K562 (cell line): ENCODE measurements at regions not wholly inside any gene's neighbourhood (a gene's known extent, or its start where the extent isn't known, plus 50 kb on each side); places are given as distances from the start of the nearest gene placed in this dataset.

Experiments
- ATAC-seq: fragments of 200-7000 bp; cut with Tn5 transposase; 3 replicates; pipeline ENCODE4 v1.9.1; 2020; ENCODE audit warnings: moderate library complexity
- BruUV-seq: library from RNA; stranded (reverse); fragments of 400-500 nt; replicated peaks from 2 replicates; lab custom pipeline; 2021; lab: Mats Ljungman, UMichigan
- CTCF ChIA-PET: fragments of 300-600 bp; formaldehyde crosslinking; extraction: SDS; loops from one replicate; lab custom pipeline; 2021; ENCODE audit warnings: low intra/inter-chr PET ratio; lab: Yijun Ruan, JAX
- POLR2A ChIA-PET: fragments of 300-600, 350-650 bp; sonication (Branson Sonifier 250); formaldehyde crosslinking; extraction: SDS; loops from one replicate; lab custom pipeline; 2021; ENCODE audit warnings: antibody characterized with exemption, inconsistent platforms; lab: Yijun Ruan, JAX
- DNase-seq, 4 experiments: peaks; one replicate each; pipeline versions ENCODE4 v3.0.0 to v3.0.0-alpha.2; 2011 to 2018; ENCODE audit warnings: low spot score in 3 of 4, mixed read lengths in 3 of 4; ENCODE audit errors: extremely low read depth in 1 of 4
- FAIRE-seq: peaks from 2 replicates; lab custom pipeline; 2011; peaks lifted over from hg19 to GRCh38; lab: Jason Lieb, UNC
- H2AFZ ChIP-seq: 2 replicates; pipeline ENCODE4 v1.6.0; 2011; ENCODE audit warnings: low read depth, low read length, control low read depth, inconsistent platforms
- H3K27ac ChIP-seq: fragments of 200-600 bp; 3 replicates; pipeline ENCODE4 v1.8.0; 2011; ENCODE audit warnings: low read depth, mild to moderate bottlenecking, control low read depth, inconsistent platforms, low read length, moderate library complexity, mixed read lengths; ENCODE audit errors: extremely low read depth
- H3K27me3 ChIP-seq, 2 experiments: fragments of 300-600 bp in 1 of 2; 2 replicates in 1 of 2; 3 replicates in 1 of 2; pipeline versions ENCODE4 v1.6.0 to v1.8.0; 2011; ENCODE audit warnings: inconsistent platforms in 2 of 2, low read length in 2 of 2, mild to moderate bottlenecking in 1 of 2, mixed read lengths in 1 of 2, moderate library complexity in 1 of 2; ENCODE audit not compliant: control insufficient read depth in 2 of 2, insufficient read depth in 2 of 2
- H3K36me3 ChIP-seq: fragments of 300-600 bp; 3 replicates; pipeline ENCODE4 v1.8.0; 2011; ENCODE audit warnings: mild to moderate bottlenecking, low read length, inconsistent platforms; ENCODE audit not compliant: control insufficient read depth, insufficient read depth
- H3K4me1 ChIP-seq, 2 experiments: fragments of 200-600 bp in 1 of 2; replicated peaks in 1 of 2; 2 replicates in 1 of 2; 3 replicates in 1 of 2; pipeline versions ENCODE4 v1.5.1 to v1.8.0; 2011; ENCODE audit warnings: inconsistent platforms in 2 of 2, low read length in 2 of 2, mild to moderate bottlenecking in 1 of 2, mixed read lengths in 1 of 2, moderate library complexity in 1 of 2; ENCODE audit not compliant: control insufficient read depth in 2 of 2, insufficient read depth in 2 of 2
- H3K4me2 ChIP-seq: 2 replicates; pipeline ENCODE4 v1.6.1; 2011; ENCODE audit warnings: low read length, control low read depth, inconsistent platforms, mixed read lengths; ENCODE audit not compliant: insufficient read depth
- H3K4me3 ChIP-seq: fragments of 200-600 bp; sonication (generic), shearing (Covaris generic); 2 replicates; pipeline ENCODE4 v1.5.1; 2016; ENCODE audit warnings: control low read depth, inconsistent platforms
- H3K79me2 ChIP-seq: fragments of 200-600 bp; 3 replicates; pipeline ENCODE4 v1.8.0; 2011; ENCODE audit warnings: low read length, inconsistent platforms; ENCODE audit not compliant: control insufficient read depth, insufficient read depth
- H3K9ac ChIP-seq, 2 experiments: 2 replicates each; pipeline versions ENCODE4 v1.6.0 to v1.6.1; 2011; ENCODE audit warnings: low read depth in 2 of 2, low read length in 2 of 2, control low read depth in 1 of 2, inconsistent platforms in 1 of 2, mild to moderate bottlenecking in 1 of 2, mixed read lengths in 1 of 2; ENCODE audit not compliant: insufficient read depth in 1 of 2
- H3K9me1 ChIP-seq: one replicate; pipeline ENCODE4 v1.6.0; 2011; ENCODE audit warnings: inconsistent platforms, mild to moderate bottlenecking, low read length, moderate library complexity; ENCODE audit not compliant: control insufficient read depth, insufficient read depth
- H3K9me3 ChIP-seq: replicated peaks from 2 replicates; pipeline ENCODE4 v1.5.1; 2011; ENCODE audit warnings: low read depth, low read length, inconsistent platforms; ENCODE audit not compliant: control insufficient read depth, insufficient read depth
- H4K20me1 ChIP-seq: replicated peaks from 2 replicates; pipeline ENCODE4 v1.6.1; 2011; ENCODE audit warnings: low read length, inconsistent platforms, mixed read lengths; ENCODE audit not compliant: control insufficient read depth, insufficient read depth
- ADNP ChIP-seq: fragments of 200-800 bp; sonication (Bioruptor generic); IDR thresholded peaks from 2 replicates; pipeline ENCODE4 v1.6.1; 2016; ENCODE audit warnings: missing genetic modification characterization, missing compliant biosample characterization
- ATF7 ChIP-seq: fragments of 450-650 bp; IDR thresholded peaks from 2 replicates; pipeline ENCODE4 v1.7.1; 2014; ENCODE audit warnings: mild to moderate bottlenecking, moderate library complexity
- BCOR ChIP-seq: fragments of 450-650 bp; IDR thresholded peaks from 2 replicates; pipeline ENCODE4 v1.6.1; 2016
- BHLHE40 ChIP-seq: IDR thresholded peaks from 2 replicates; pipeline ENCODE4 v1.6.1; 2011; ENCODE audit warnings: low read length, improper control_type of control experiment
- COPS2 ChIP-seq: fragments of 450-650 bp; conservative IDR thresholded peaks from 2 replicates; pipeline ENCODE4 v1.6.1; 2016; ENCODE audit warnings: mild to moderate bottlenecking, moderate library complexity
- DPF2 ChIP-seq: fragments of 450-650 bp; IDR thresholded peaks from 2 replicates; pipeline ENCODE4 v1.6.1; 2016
- ERF ChIP-seq: fragments of 450-650 bp; formaldehyde crosslinking; IDR thresholded peaks from 2 replicates; pipeline ENCODE4 v1.4.0; 2020; ENCODE audit warnings: mild to moderate bottlenecking, mixed read lengths
- GTF2A2 ChIP-seq: IDR thresholded peaks from 2 replicates; pipeline ENCODE4 v1.6.1; 2016; ENCODE audit warnings: mild to moderate bottlenecking, missing genetic modification characterization, missing compliant biosample characterization
- KLF13 ChIP-seq: fragments of 450-650 bp; IDR thresholded peaks from 2 replicates; pipeline ENCODE4 v1.6.1; 2016; ENCODE audit warnings: missing genetic modification characterization, low read depth, mild to moderate bottlenecking, missing compliant biosample characterization, moderate library complexity, borderline replicate concordance
- L3MBTL2 ChIP-seq: fragments of 450-650 bp; IDR thresholded peaks from 2 replicates; pipeline ENCODE4 v1.6.1; 2016; ENCODE audit warnings: mild to moderate bottlenecking, moderate library complexity
- NR2C2 ChIP-seq, 2 experiments: fragments of 200-800 bp in 1 of 2; sonication (Bioruptor generic) in 1 of 2; sonication (generic) in 1 of 2; formaldehyde crosslinking in 1 of 2; IDR thresholded peaks; 2 replicates each; pipeline versions ENCODE4 v1.6.1 to v1.8.0; 2016 to 2022; ENCODE audit warnings: mild to moderate bottlenecking in 1 of 2, missing compliant biosample characterization in 1 of 2, missing genetic modification characterization in 1 of 2, missing genetic modification reagents in 1 of 2
- PBX2 ChIP-seq, 2 experiments: IDR thresholded peaks in 1 of 2; conservative IDR thresholded peaks in 1 of 2; 2 replicates each; pipeline ENCODE4 v1.6.1; 2016; ENCODE audit warnings: low read depth in 2 of 2, mild to moderate bottlenecking in 1 of 2, missing compliant biosample characterization in 1 of 2, missing genetic modification characterization in 1 of 2, moderate library complexity in 1 of 2
- SIRT6 ChIP-seq: IDR thresholded peaks from one replicate; pipeline ENCODE4 v1.6.1; 2012; ENCODE audit warnings: low read depth, mild to moderate bottlenecking, control low read depth, inconsistent platforms, low read length, moderate library complexity
- SRSF1 ChIP-seq: fragments of 200-400 bp; formaldehyde crosslinking; IDR thresholded peaks from 2 replicates; pipeline ENCODE4 v1.6.1; 2017; ENCODE audit warnings: mild to moderate bottlenecking, low read depth, low read length, moderate library complexity
- VEZF1 ChIP-seq: fragments of 200-800 bp; sonication (Bioruptor generic); IDR thresholded peaks from 2 replicates; pipeline ENCODE4 v1.6.1; 2017; ENCODE audit warnings: missing genetic modification characterization, missing compliant biosample characterization
- ZFP36 ChIP-seq: fragments of 150-350 bp; IDR thresholded peaks from 2 replicates; pipeline ENCODE4 v1.6.1; 2018; ENCODE audit warnings: low read length, low read depth; ENCODE audit not compliant: partially characterized antibody
- ZNF143 ChIP-seq: sonication (generic); formaldehyde crosslinking; IDR thresholded peaks from 2 replicates; pipeline ENCODE4 v1.9.0; 2022; ENCODE audit warnings: mild to moderate bottlenecking, missing genetic modification reagents
- ZNF280A ChIP-seq: fragments of 450-650 bp; IDR thresholded peaks from 2 replicates; pipeline ENCODE4 v1.6.1; 2018; ENCODE audit warnings: mild to moderate bottlenecking, low read depth; ENCODE audit not compliant: partially characterized antibody
- WGBS: fragments of 100-300 bp; shearing (Covaris generic); methylation state at CpG from one replicate; pipeline ENCODE4 v1.1.6; 2016; ENCODE audit warnings: low coverage, mixed read lengths; ENCODE audit not compliant: insufficient coverage; ENCODE audit errors: missing lambda C conversion rate; 5-methylcytosine and 5-hydroxymethylcytosine counted together
- in situ Hi-C: fragments of 300-500 bp; cut with MboI; formaldehyde crosslinking; loops from 4 replicates; pipeline ENCODE4 v1.15.0; 2018; ENCODE audit warnings: inconsistent platforms, mixed read lengths
- intact Hi-C: fragments of 100-400 bp; cut with micrococcal nuclease; formaldehyde crosslinking; loops from 2 replicates; pipeline ENCODE4 v1.14.2; 2022

- TF ChIP-seq ZNF280A (no peak), ZFP36 (no peak), SIRT6 (no peak)
These were observed 138.9 kb upstream of the SETBP1 start (continued) for GRCh38 chr18:44541781-44542180.

GRCh38 chr18:44543387-44543786 lies 137.3 kb upstream of the SETBP1 start:
- intact Hi-C loops = no loop called here
- Histone ChIP-seq H3K4me2 (no peak overlapping the region), H2AFZ (no peak overlapping the region), H3K36me3 (no peaks in the 10 kb centered on the region), H3K4me1 (no peaks in the 10 kb centered on the region), H3K9ac (no peak overlapping the region), H3K9me1 (no peaks in the 10 kb centered on the region), H4K20me1 (no peaks in the 10 kb centered on the region), H3K79me2 (no peaks in the 10 kb centered on the region), H3K27ac (no peak overlapping the region), H3K27me3 (no peaks in the 10 kb centered on the region), H3K4me3 (no peak overlapping the region), H3K9me3 (no peaks in the 10 kb centered on the region)
- FAIRE-seq = no peak
- BruUV-seq = no TSS peak
- ATAC-seq = no peak
- in situ Hi-C loops = no loop called here
- no peak for DNase-seq
- ChIA-PET CTCF (no interaction called here), POLR2A (no interaction called here)
- 14% methylated on average over 2 of the region's 2 CpGs for WGBS
- TF ChIP-seq COPS2 = no peak
- TF ChIP-seq ADNP = no peak
- no peak for TF ChIP-seq ERF (CRISPR knock-in tag)
- TF ChIP-seq VEZF1 (CRISPR knock-in tag) = no peak
- no peak for TF ChIP-seq BHLHE40
- TF ChIP-seq BCOR = no peak
- TF ChIP-seq GTF2A2 (tag) = no peak
- no peak for TF ChIP-seq KLF13 (tag)
- TF ChIP-seq SRSF1 = no peak
- no peak for TF ChIP-seq NR2C2 (CRISPR knock-in tag; IDR thresholded peaks at IDR 0.05)
- no peak for TF ChIP-seq NR2C2 (tag; IDR thresholded peaks at IDR 0.05)
- no peak for TF ChIP-seq ATF7
- TF ChIP-seq ZNF143 = no peak
- no peak for TF ChIP-seq PBX2 (CRISPR knock-in tag; IDR thresholded peaks at IDR 0.05; ENCODE audit: low read depth)
- no peak for TF ChIP-seq PBX2 (tag; conservative IDR thresholded peaks at IDR 0.05; ENCODE audit: low read depth)
- TF ChIP-seq DPF2 = no peak
- TF ChIP-seq L3MBTL2 = no peak
